ENCODE measurements at regions not wholly inside any gene's neighbourhood (a gene's known extent, or its start where the extent isn't known, plus 50 kb on each side); places are given as distances from the start of the nearest gene placed in this dataset.

GRCh38 chr10:2895594-2896196 is 171.7 kb upstream of the PFKP start:
- no peak overlapping the region for H4K8ac ChIP-seq (replicated peaks; ENCODE audit: insufficient read length, low read depth, low read length)
- no peak overlapping the region for H2BK120ac ChIP-seq (ENCODE audit: low read depth, low read length, poor library complexity, severe bottlenecking)
- no peaks in the 10 kb centered on the region for H3K27me3 ChIP-seq (ENCODE audit: insufficient read depth, low read length)
- TF ChIP-seq, protein P1, sequence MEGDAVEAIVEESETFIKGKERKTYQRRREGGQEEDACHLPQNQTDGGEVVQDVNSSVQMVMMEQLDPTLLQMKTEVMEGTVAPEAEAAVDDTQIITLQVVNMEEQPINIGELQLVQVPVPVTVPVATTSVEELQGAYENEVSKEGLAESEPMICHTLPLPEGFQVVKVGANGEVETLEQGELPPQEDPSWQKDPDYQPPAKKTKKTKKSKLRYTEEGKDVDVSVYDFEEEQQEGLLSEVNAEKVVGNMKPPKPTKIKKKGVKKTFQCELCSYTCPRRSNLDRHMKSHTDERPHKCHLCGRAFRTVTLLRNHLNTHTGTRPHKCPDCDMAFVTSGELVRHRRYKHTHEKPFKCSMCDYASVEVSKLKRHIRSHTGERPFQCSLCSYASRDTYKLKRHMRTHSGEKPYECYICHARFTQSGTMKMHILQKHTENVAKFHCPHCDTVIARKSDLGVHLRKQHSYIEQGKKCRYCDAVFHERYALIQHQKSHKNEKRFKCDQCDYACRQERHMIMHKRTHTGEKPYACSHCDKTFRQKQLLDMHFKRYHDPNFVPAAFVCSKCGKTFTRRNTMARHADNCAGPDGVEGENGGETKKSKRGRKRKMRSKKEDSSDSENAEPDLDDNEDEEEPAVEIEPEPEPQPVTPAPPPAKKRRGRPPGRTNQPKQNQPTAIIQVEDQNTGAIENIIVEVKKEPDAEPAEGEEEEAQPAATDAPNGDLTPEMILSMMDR (conservative IDR thresholded peaks at IDR 0.05): no peak
- no peaks in the 10 kb centered on the region for H3K4me1 ChIP-seq (ENCODE audit: insufficient read depth, low read length)
- no peak overlapping the region for H2AFZ ChIP-seq (ENCODE audit: low read length)
- no peak overlapping the region for H2BK20ac ChIP-seq (ENCODE audit: low read depth, low read length, poor library complexity, severe bottlenecking)
- H3K79me2 ChIP-seq (ENCODE audit: insufficient read depth, low read length): no peaks in the 10 kb centered on the region
- Mint-ChIP-seq H3K27me3 (ENCODE audit: low read depth) (peaks cover 4% of the 10 kb centered on the region), H3K4me1 (peaks cover 6 to 13% of the 10 kb centered on the region in 2 experiments), H3K27ac (peak overlapping the region in 1 of 3 experiments; percentile 67; a peak in 1 of 7 replicates), H3K9me3 (no peaks in the 10 kb centered on the region), H3K36me3 (ENCODE audit: insufficient read depth in 1 of 3, low read depth in 3 of 3) (no peaks in the 10 kb centered on the region), H3K4me3 (no peak overlapping the region)
- no peak overlapping the region for H2BK12ac ChIP-seq (ENCODE audit: insufficient read length, low read depth, low read length)
- no peaks in the 10 kb centered on the region for H4K20me1 ChIP-seq (ENCODE audit: control insufficient read depth, insufficient read depth, insufficient read length)
- H3K27ac ChIP-seq (ENCODE audit: insufficient read length, low read depth, low read length): no peak overlapping the region
- H4K91ac ChIP-seq (ENCODE audit: insufficient read length, low read depth, low read length): no peak overlapping the region
- H3K9me3 ChIP-seq (ENCODE audit: control insufficient read depth, low read depth, low read length): no peaks in the 10 kb centered on the region
- no peak overlapping the region for H4K5ac ChIP-seq (ENCODE audit: insufficient read length, low read depth, low read length)
- H2BK5ac ChIP-seq (ENCODE audit: insufficient read length, low read length): no peak overlapping the region
- no peak overlapping the region for H2BK15ac ChIP-seq (ENCODE audit: low read depth, low read length)
- WGBS (ENCODE audit: extremely low coverage, insufficient read length, low lambda C conversion rate): no CpG with 5 or more reads among the region's 22 CpGs
- H3T11ph ChIP-seq (ENCODE audit: low read length): no peak overlapping the region
- H2AK5ac ChIP-seq (ENCODE audit: insufficient read length, low read length): no peak overlapping the region
- H3K56ac ChIP-seq (ENCODE audit: insufficient read length, low read depth, low read length): no peak overlapping the region
- no peak overlapping the region for H3K18ac ChIP-seq (ENCODE audit: insufficient read length, low read depth, low read length)
- H3K9ac ChIP-seq (ENCODE audit: extremely low read depth, insufficient read length, low read length): no peak overlapping the region
- no peak overlapping the region for H3K23ac ChIP-seq (ENCODE audit: insufficient read length, low read depth, low read length)
- H3K79me1 ChIP-seq (ENCODE audit: insufficient read depth, low read depth, low read length, poor library complexity, severe bottlenecking): no peaks in the 10 kb centered on the region
- no peak overlapping the region for H3K4me2 ChIP-seq (ENCODE audit: insufficient read depth, insufficient read length, low read length)
- DNase-seq: no peak
- H3K4ac ChIP-seq (ENCODE audit: low read depth, low read length): no peak overlapping the region
- no peaks in the 10 kb centered on the region for H3K23me2 ChIP-seq (ENCODE audit: insufficient read length, low read depth, low read length, poor library complexity, severe bottlenecking)
- H3K14ac ChIP-seq (ENCODE audit: insufficient read depth, low read length): no peak overlapping the region
